ENCODE measurements at regions not wholly inside any gene's neighbourhood (a gene's known extent, or its start where the extent isn't known, plus 50 kb on each side); places are given as distances from the start of the nearest gene placed in this dataset.
"Not testable (repeated sequence)": the region's sequence is repeated elsewhere in the genome, so short reads cannot be mapped to it uniquely, and the experiment has no call there.

GRCh38 chr5:106634375-106634774 is 1036.4 kb downstream of the EFNA5 start:
- intact Hi-C loops (cut with DNase I) = no loop called here
- no peaks in the 10 kb centered on the region for H3K36me3 ChIP-seq
- no peak for TF ChIP-seq CTCF (IDR thresholded peaks at IDR 0.05)

GRCh38 chr5:106633825-106634224 is 1036.9 kb downstream of the EFNA5 start:
- Histone ChIP-seq H3K27me3 (no peaks in the 10 kb centered on the region), H3K4me3 (no peak overlapping the region), H3K27ac (no peak overlapping the region), H3K4me1 (no peaks in the 10 kb centered on the region), H3K36me3 (no peaks in the 10 kb centered on the region), H3K9me3 (no peaks in the 10 kb centered on the region)
- no peak for TF ChIP-seq CTCF (IDR thresholded peaks at IDR 0.05)
- DNase-seq (ENCODE audit: low spot score in 2 of 2) = no peak
- intact Hi-C loops (cut with DNase I) = no loop called here

More at GRCh38 chr5:106634375-106634774, 1036.4 kb downstream of the EFNA5 start:
- no peak for DNase-seq (ENCODE audit: low spot score in 2 of 2)
- Histone ChIP-seq H3K4me1 (no peaks in the 10 kb centered on the region), H3K9me3 (no peaks in the 10 kb centered on the region), H3K27ac (no peak overlapping the region), H3K4me3 (no peak overlapping the region), H3K27me3 (no peaks in the 10 kb centered on the region)

GRCh38 chr5:106628456-106628855 is 1042.3 kb downstream of the EFNA5 start:
- intact Hi-C loops (cut with DNase I); H3K27me3 ChIP-seq; DNase-seq (ENCODE audit: low spot score in 2 of 2); H3K9me3 ChIP-seq; H3K36me3 ChIP-seq; H3K4me3 ChIP-seq; H3K4me1 ChIP-seq; H3K27ac ChIP-seq: not testable (repeated sequence)

- Histone ChIP-seq H3K9me3 (no peaks in the 10 kb centered on the region), H3K27ac (no peak overlapping the region), H3K27me3 (no peaks in the 10 kb centered on the region), H3K4me3 (no peak overlapping the region), H3K4me1 (no peaks in the 10 kb centered on the region), H3K36me3 (no peaks in the 10 kb centered on the region)
- no peak for TF ChIP-seq CTCF (IDR thresholded peaks at IDR 0.05)
- no peak for DNase-seq (ENCODE audit: low spot score in 2 of 2)
- intact Hi-C loops (cut with DNase I) = no loop called here
Observed at GRCh38 chr5:106610041-106610440, 1060.7 kb downstream of the EFNA5 start.

GRCh38 chr5:106601620-106602019 is 1069.1 kb downstream of the EFNA5 start:
- no peaks in the 10 kb centered on the region for H3K4me1 ChIP-seq
- no peak overlapping the region for H3K4me3 ChIP-seq
- TF ChIP-seq CTCF (IDR thresholded peaks at IDR 0.05) = no peak
- no peaks in the 10 kb centered on the region for H3K36me3 ChIP-seq
- intact Hi-C loops (cut with DNase I) = no loop called here
- no peak for DNase-seq (ENCODE audit: low spot score in 2 of 2)
- H3K27me3 ChIP-seq = no peaks in the 10 kb centered on the region
- H3K27ac ChIP-seq = no peak overlapping the region
- H3K9me3 ChIP-seq = no peaks in the 10 kb centered on the region

GRCh38 chr5:106600803-106601202 is 1069.9 kb downstream of the EFNA5 start:
- DNase-seq (ENCODE audit: low spot score in 2 of 2) = no peak

More at GRCh38 chr5:106600803-106601202, 1069.9 kb downstream of the EFNA5 start:
- H3K36me3 ChIP-seq = no peaks in the 10 kb centered on the region
- H3K9me3 ChIP-seq = no peaks in the 10 kb centered on the region
- H3K27me3 ChIP-seq = no peaks in the 10 kb centered on the region
- H3K4me3 ChIP-seq = no peak overlapping the region
- no peaks in the 10 kb centered on the region for H3K4me1 ChIP-seq
- intact Hi-C loops (cut with DNase I) = no loop called here
- no peak overlapping the region for H3K27ac ChIP-seq
- TF ChIP-seq CTCF (IDR thresholded peaks at IDR 0.05) = no peak

All from ascending aorta (tissue), 2 donors.